Left ventricle myocardium inferior (tissue), 1 donor: ENCODE measurements at regions not wholly inside any gene's neighbourhood (a gene's known extent, or its start where the extent isn't known, plus 50 kb on each side); places are given as distances from the start of the nearest gene placed in this dataset.
A peak's percentile ranks its signal among the peaks of the same experiment; 100 is the strongest.

Source experiments
- DNase-seq: peaks from one replicate; pipeline ENCODE4 v3.0.0-alpha.2; 2020
- H3K27ac ChIP-seq: fragments of 200-600 bp; replicated peaks from 2 replicates; pipeline ENCODE4 v1.8.0; 2021
- H3K27me3 ChIP-seq: fragments of 200-600 bp; 2 replicates; pipeline ENCODE4 v1.8.0; 2021; ENCODE audit warnings: low read depth
- H3K36me3 ChIP-seq: fragments of 200-600 bp; 2 replicates; pipeline ENCODE4 v1.8.0; 2021
- H3K4me1 ChIP-seq: fragments of 200-600 bp; 2 replicates; pipeline ENCODE4 v1.8.0; 2021
- H3K4me3 ChIP-seq: fragments of 200-600 bp; 2 replicates; pipeline ENCODE4 v1.8.0; 2021; ENCODE audit warnings: mild to moderate bottlenecking, moderate library complexity
- H3K9me3 ChIP-seq: fragments of 200-600 bp; replicated peaks from 2 replicates; pipeline ENCODE4 v1.8.0; 2021
- CTCF ChIP-seq: fragments of 200-600 bp; IDR thresholded peaks from 2 replicates; pipeline ENCODE4 v1.8.0; 2021; ENCODE audit warnings: antibody characterized with exemption, mild to moderate bottlenecking, borderline replicate concordance
- intact Hi-C: fragments of 100-400 bp; cut with micrococcal nuclease; formaldehyde crosslinking; loops from one replicate; pipeline ENCODE4 v1.11.0; 2022
- donor health status: DM: no; HTN: yes; CAD: no; lungs with severe emphysema.

DNA sequence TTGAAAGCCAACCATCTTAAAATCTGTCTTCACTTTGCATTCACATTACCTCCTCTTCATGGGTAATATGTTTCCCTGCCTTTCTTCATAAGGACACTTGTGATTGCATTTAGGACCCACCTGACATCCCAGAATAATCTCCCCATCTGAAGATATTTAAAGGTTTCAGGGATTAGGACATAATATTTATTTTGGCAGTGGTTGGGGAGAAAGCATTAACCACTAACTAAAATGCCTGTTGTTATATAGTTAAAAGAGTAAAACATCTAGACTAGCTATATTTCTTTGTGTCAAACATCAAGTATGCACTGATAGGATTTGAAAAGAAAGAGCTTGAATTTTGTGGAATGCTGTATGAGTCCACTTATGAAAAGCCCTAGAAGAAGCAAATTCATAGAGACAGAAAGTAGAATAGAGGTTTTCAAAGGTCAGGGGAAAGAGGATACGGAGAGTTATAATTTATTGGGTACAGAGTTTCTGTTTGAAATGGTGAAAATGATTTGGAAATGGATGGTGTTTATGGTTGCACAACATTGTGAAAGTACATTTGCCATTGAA is 457.7 kb upstream of the SPRY2 start:
- TF ChIP-seq CTCF = no peak
- no peaks in the 10 kb centered on the region for H3K9me3 ChIP-seq
- no peaks in the 10 kb centered on the region for H3K27me3 ChIP-seq
- H3K4me3 ChIP-seq = no peak overlapping the region
- no peak overlapping the region for H3K27ac ChIP-seq
- no peaks in the 10 kb centered on the region for H3K36me3 ChIP-seq
- intact Hi-C loops = no loop called here
- DNase-seq = no peak
- no peaks in the 10 kb centered on the region for H3K4me1 ChIP-seq

GRCh38 chr13:80787604-80788003 is 446.7 kb upstream of the SPRY2 start:
- Histone ChIP-seq H3K4me3 (no peak overlapping the region), H3K27me3 (no peaks in the 10 kb centered on the region), H3K9me3 (no peaks in the 10 kb centered on the region), H3K36me3 (no peaks in the 10 kb centered on the region), H3K27ac (no peak overlapping the region), H3K4me1 (peaks cover 8% of the 10 kb centered on the region)
- no peak for TF ChIP-seq CTCF
- intact Hi-C loops = no loop called here
- no peak for DNase-seq

GRCh38 chr13:80783926-80784565 is 443.1 kb upstream of the SPRY2 start:
- peaks cover 8% of the 10 kb centered on the region for H3K4me1 ChIP-seq
- H3K36me3 ChIP-seq = no peaks in the 10 kb centered on the region
- TF ChIP-seq CTCF = no peak
- no peak overlapping the region for H3K4me3 ChIP-seq
- peak overlapping the region; percentile 50 for H3K27ac ChIP-seq
- intact Hi-C loops = no loop called here
- H3K27me3 ChIP-seq = no peaks in the 10 kb centered on the region
- H3K9me3 ChIP-seq = no peaks in the 10 kb centered on the region
- DNase-seq = no peak

DNA sequence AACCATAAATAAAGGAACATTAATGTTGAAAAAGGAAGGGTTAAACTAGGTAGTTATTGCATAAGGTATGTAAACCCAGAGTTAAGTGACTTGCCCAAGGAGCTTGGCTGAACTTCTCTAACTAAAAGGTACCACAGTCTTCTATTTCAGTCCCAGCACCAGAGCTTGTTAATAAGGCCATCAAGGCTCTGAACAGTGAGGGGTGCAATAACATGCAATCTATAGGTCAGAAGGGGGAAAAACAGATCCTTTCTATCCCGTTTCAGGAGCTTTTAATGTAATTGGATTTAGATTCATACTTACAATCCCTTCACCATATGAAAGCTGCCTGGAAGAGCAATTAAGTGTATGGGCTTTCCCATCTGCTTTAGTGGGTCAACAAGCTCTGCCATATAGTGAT is 441.5 kb upstream of the SPRY2 start:
- intact Hi-C loops = no loop called here
- no peak for DNase-seq

GRCh38 chr13:80778297-80778696 is 437.4 kb upstream of the SPRY2 start:
- TF ChIP-seq CTCF = no peak
- no peak for DNase-seq
- no peaks in the 10 kb centered on the region for H3K27me3 ChIP-seq
- no peaks in the 10 kb centered on the region for H3K9me3 ChIP-seq
- H3K4me3 ChIP-seq = no peak overlapping the region
- H3K27ac ChIP-seq = no peak overlapping the region
- no peaks in the 10 kb centered on the region for H3K36me3 ChIP-seq
- H3K4me1 ChIP-seq = no peaks in the 10 kb centered on the region
- intact Hi-C loops = no loop called here

More for the DNA sequence above, 441.5 kb upstream of the SPRY2 start:
- Histone ChIP-seq H3K4me1 (peaks cover 8% of the 10 kb centered on the region), H3K27ac (no peak overlapping the region), H3K4me3 (no peak overlapping the region), H3K27me3 (no peaks in the 10 kb centered on the region), H3K9me3 (no peaks in the 10 kb centered on the region), H3K36me3 (no peaks in the 10 kb centered on the region)
- TF ChIP-seq CTCF = no peak
